Tibial artery (tissue), 4 donors: ENCODE measurements at regions not wholly inside any gene's neighbourhood (a gene's known extent, or its start where the extent isn't known, plus 50 kb on each side); places are given as distances from the start of the nearest gene placed in this dataset.

Experiments
- DNase-seq, 2 donors: peaks; one replicate each; pipeline ENCODE4 v3.0.0-alpha.2; 2019
- H3K27ac ChIP-seq, 2 donors: fragments of 200-600 bp; sonication (generic) in 1 of 2; 1 replicate in 1 of 2; 2 replicates in 1 of 2; pipeline ENCODE4 v1.5.1; 2018 to 2019; ENCODE audit warnings: mild to moderate bottlenecking in 1 of 2
- H3K27me3 ChIP-seq, 2 donors: fragments of 200-600 bp; sonication (generic) in 1 of 2; one replicate each; pipeline versions ENCODE4 v1.5.1 to v1.6.0; 2016 to 2019
- H3K36me3 ChIP-seq, 3 donors: fragments of 200-600 bp; sonication (generic) in 2 of 3; one replicate each; pipeline ENCODE4 v1.5.1; 2016 to 2019; ENCODE audit warnings: mild to moderate bottlenecking in 2 of 3
- H3K4me1 ChIP-seq, 4 donors: fragments of 200-600 bp; sonication (generic) in 2 of 4; 1 replicate in 3 of 4; 2 replicates in 1 of 4; pipeline ENCODE4 v1.5.1; 2016 to 2019
- H3K4me3 ChIP-seq, 2 donors: fragments of 200-600 bp; sonication (generic) in 1 of 2; 1 replicate in 1 of 2; 2 replicates in 1 of 2; pipeline ENCODE4 v1.5.1; 2018 to 2019; ENCODE audit warnings: mild to moderate bottlenecking in 2 of 2
- H3K9me3 ChIP-seq, 3 donors: fragments of 200-600 bp; sonication (generic) in 1 of 3; one replicate each; pipeline ENCODE4 v1.5.1; 2016 to 2019
- CTCF ChIP-seq, 2 experiments: fragments of 200-600 bp in 1 of 2; fragments of 450-650 bp in 1 of 2; IDR thresholded peaks; one replicate each; pipeline ENCODE4 v1.5.1; 2017 to 2019; ENCODE audit warnings: antibody characterized with exemption in 2 of 2, mild to moderate bottlenecking in 1 of 2, moderate library complexity in 1 of 2
- intact Hi-C: fragments of 100-400 bp; cut with DNase I; formaldehyde crosslinking; loops from one replicate; pipeline ENCODE4 v1.15.0; 2023; ENCODE audit warnings: low total_unique reads

GRCh38 chr13:55673910-55674309 lies 1466.8 kb upstream of the PRR20A start:
- intact Hi-C loops, result no loop called here
- H3K4me1 ChIP-seq, result no peaks in the 10 kb centered on the region
- H3K9me3 ChIP-seq, result no peaks in the 10 kb centered on the region
- no peak overlapping the region for H3K27ac ChIP-seq
- DNase-seq, result no peak
- H3K4me3 ChIP-seq, result no peak overlapping the region
- no peak for TF ChIP-seq CTCF (IDR thresholded peaks at IDR 0.05)
- H3K27me3 ChIP-seq, result no peaks in the 10 kb centered on the region
- no peaks in the 10 kb centered on the region for H3K36me3 ChIP-seq

DNA sequence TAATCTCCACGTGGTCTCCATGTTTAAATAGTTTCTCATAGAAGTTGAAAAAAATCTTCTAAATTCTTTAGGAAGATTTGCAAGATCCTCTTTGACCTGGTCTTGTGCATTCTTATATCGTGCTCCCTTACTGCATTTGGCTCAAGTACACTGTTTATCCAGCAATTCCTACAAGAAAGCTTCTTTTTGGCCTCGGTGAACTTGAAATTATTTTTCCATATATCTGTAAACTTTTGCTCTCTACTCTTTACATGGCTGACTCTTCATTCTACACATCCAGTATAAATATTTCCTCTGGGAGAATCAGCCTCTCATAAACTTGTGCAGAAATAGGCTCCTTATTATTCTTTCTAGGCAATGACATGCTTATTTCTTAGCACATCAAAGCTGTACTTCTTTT lies 1457.9 kb upstream of the PRR20A start:
- H3K27me3 ChIP-seq, result no peaks in the 10 kb centered on the region
- H3K9me3 ChIP-seq, result no peaks in the 10 kb centered on the region
- no peaks in the 10 kb centered on the region for H3K36me3 ChIP-seq
- DNase-seq, result no peak
- H3K4me3 ChIP-seq, result no peak overlapping the region
- intact Hi-C loops, result no loop called here
- H3K27ac ChIP-seq, result no peak overlapping the region
- no peak for TF ChIP-seq CTCF (IDR thresholded peaks at IDR 0.05)
- no peaks in the 10 kb centered on the region for H3K4me1 ChIP-seq

- no peak for TF ChIP-seq CTCF (IDR thresholded peaks at IDR 0.05)
- no peaks in the 10 kb centered on the region for H3K4me1 ChIP-seq
- H3K27ac ChIP-seq, result no peak overlapping the region
- H3K27me3 ChIP-seq, result no peaks in the 10 kb centered on the region
- no peaks in the 10 kb centered on the region for H3K9me3 ChIP-seq
- intact Hi-C loops, result no loop called here
- no peaks in the 10 kb centered on the region for H3K36me3 ChIP-seq
- H3K4me3 ChIP-seq, result no peak overlapping the region
- no peak for DNase-seq
Observed at GRCh38 chr13:55705526-55705925, 1435.2 kb upstream of the PRR20A start.

GRCh38 chr13:55705971-55706370 lies 1434.7 kb upstream of the PRR20A start:
- Histone ChIP-seq H3K4me1 (no peaks in the 10 kb centered on the region), H3K27me3 (no peaks in the 10 kb centered on the region), H3K36me3 (no peaks in the 10 kb centered on the region), H3K9me3 (no peaks in the 10 kb centered on the region), H3K4me3 (no peak overlapping the region), H3K27ac (no peak overlapping the region)
- intact Hi-C loops, result no loop called here
- TF ChIP-seq CTCF (IDR thresholded peaks at IDR 0.05), result no peak
- DNase-seq, result no peak

DNA sequence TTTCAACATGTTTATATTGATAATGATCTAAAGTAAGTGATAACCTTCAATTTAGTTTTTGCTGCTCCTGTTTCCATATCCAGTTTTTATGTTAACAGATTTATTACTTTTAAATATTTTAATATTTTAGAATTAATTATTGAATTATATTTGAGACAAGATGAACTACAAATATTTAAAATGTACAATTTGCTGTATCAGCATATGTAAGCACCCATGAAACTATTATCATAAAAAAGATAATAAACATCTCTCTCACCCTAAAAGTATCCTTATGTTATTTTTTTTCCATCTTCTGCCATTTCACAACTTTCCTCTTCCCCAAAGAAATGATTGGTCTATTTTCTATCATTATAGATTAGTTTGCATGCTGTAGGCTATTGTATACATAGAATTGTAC lies 1426.6 kb upstream of the PRR20A start:
- no peak for TF ChIP-seq CTCF (IDR thresholded peaks at IDR 0.05)
- Histone ChIP-seq H3K4me3 (no peak overlapping the region), H3K36me3 (no peaks in the 10 kb centered on the region), H3K27me3 (no peaks in the 10 kb centered on the region), H3K27ac (no peak overlapping the region), H3K9me3 (no peaks in the 10 kb centered on the region), H3K4me1 (no peaks in the 10 kb centered on the region)
- no peak for DNase-seq
- intact Hi-C loops, result no loop called here

DNA sequence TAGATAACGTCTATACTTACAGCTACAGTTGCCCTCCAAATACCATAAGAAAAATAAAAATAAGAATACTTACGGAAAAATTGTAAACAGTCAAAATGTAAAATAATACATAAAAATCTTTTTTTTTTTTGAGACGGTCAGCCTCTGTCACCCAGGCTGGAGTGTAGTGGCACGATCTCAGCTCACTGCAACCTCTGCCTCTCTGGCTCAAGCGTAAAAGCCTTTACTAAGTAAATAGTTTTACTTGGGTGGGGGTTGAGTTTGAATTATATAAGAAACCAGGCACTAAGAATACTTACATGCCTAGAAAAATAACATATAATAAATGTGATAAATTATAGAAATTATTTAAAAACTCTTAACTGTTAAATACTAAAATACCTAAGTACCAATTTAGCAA lies 1413.0 kb upstream of the PRR20A start:
- H3K4me1 ChIP-seq, result no peaks in the 10 kb centered on the region
- intact Hi-C loops, result no loop called here
- DNase-seq, result no peak
- H3K36me3 ChIP-seq, result no peaks in the 10 kb centered on the region
- no peak for TF ChIP-seq CTCF (IDR thresholded peaks at IDR 0.05)
- H3K27ac ChIP-seq, result no peak overlapping the region
- H3K4me3 ChIP-seq, result no peak overlapping the region
- H3K9me3 ChIP-seq, result no peaks in the 10 kb centered on the region
- H3K27me3 ChIP-seq, result no peaks in the 10 kb centered on the region
